ENCODE measurements at regions not wholly inside any gene's neighbourhood (a gene's known extent, or its start where the extent isn't known, plus 50 kb on each side); places are given as distances from the start of the nearest gene placed in this dataset.

DNA sequence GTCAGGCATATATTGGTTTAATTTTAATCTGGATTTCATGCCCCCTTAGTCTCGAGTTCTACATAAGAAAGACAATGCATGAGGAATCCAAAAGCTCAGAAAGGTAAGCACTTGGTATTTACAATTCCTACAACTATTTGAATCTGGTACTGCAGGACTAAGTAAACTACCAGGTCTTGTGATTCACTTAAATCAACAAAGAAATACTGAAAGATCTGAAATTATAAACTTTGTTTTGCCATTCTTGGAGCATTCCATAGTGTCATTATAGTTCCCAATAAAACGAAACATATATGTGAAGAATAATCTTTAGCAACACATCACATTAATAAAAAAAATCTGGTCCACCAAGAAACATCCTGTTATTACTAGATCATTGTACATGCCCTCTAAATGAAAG, 482.3 kb downstream of the ANKRD50 start:
- DNase-seq = no peak
- WGBS, 2 donors = 61 to 62% methylated on average over 2 of the region's 2 CpGs
- no peak for TF ChIP-seq EP300 (IDR thresholded peaks at IDR 0.05)
- no peak for TF ChIP-seq POLR2A (IDR thresholded peaks at IDR 0.05)
- TF ChIP-seq, protein P1, sequence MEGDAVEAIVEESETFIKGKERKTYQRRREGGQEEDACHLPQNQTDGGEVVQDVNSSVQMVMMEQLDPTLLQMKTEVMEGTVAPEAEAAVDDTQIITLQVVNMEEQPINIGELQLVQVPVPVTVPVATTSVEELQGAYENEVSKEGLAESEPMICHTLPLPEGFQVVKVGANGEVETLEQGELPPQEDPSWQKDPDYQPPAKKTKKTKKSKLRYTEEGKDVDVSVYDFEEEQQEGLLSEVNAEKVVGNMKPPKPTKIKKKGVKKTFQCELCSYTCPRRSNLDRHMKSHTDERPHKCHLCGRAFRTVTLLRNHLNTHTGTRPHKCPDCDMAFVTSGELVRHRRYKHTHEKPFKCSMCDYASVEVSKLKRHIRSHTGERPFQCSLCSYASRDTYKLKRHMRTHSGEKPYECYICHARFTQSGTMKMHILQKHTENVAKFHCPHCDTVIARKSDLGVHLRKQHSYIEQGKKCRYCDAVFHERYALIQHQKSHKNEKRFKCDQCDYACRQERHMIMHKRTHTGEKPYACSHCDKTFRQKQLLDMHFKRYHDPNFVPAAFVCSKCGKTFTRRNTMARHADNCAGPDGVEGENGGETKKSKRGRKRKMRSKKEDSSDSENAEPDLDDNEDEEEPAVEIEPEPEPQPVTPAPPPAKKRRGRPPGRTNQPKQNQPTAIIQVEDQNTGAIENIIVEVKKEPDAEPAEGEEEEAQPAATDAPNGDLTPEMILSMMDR (IDR thresholded peaks at IDR 0.05) = no peak
- TF ChIP-seq POLR2AphosphoS5 (IDR thresholded peaks at IDR 0.05) = no peak
- H3K27ac ChIP-seq = no peak overlapping the region
- peaks cover 0 to 4% (median 0%) of the 10 kb centered on the region in 4 donors for H3K9me3 ChIP-seq
- H3K4me1 ChIP-seq = no peaks in the 10 kb centered on the region
- no peaks in the 10 kb centered on the region for H3K36me3 ChIP-seq
- no peak for ATAC-seq (ENCODE audit: low FRiP score in 2 of 2)
- H3K4me3 ChIP-seq = no peak overlapping the region
- H3K27me3 ChIP-seq = no peaks in the 10 kb centered on the region

DNA sequence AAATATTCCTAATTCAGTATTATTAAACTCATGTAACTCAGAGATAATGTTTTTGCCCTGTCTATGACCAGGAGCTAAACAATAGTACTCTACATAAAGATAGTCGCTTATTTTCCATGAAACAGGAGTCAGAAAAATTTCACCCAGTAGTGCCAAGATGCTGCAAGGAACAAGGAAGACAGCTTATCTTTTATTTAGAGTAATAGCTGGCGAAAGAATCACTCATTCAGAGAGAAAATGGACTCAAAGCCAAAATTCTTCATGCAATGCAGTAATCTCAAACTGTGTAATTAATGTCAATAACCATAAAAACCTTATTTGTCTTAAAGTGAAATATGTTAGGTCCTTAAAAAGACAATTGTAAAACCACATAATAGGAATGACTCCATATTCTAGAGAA, 477.8 kb downstream of the ANKRD50 start:
- WGBS, 2 donors = 57 to 58% methylated on average over 2 of the region's 2 CpGs
- no peak for TF ChIP-seq EP300 (IDR thresholded peaks at IDR 0.05)
- TF ChIP-seq, protein P1 (IDR thresholded peaks at IDR 0.05) = no peak
- TF ChIP-seq POLR2A (IDR thresholded peaks at IDR 0.05) = no peak
- no peak for TF ChIP-seq POLR2AphosphoS5 (IDR thresholded peaks at IDR 0.05)
- no peaks in the 10 kb centered on the region for H3K36me3 ChIP-seq
- H3K9me3 ChIP-seq = no peaks in the 10 kb centered on the region
- no peak overlapping the region for H3K4me3 ChIP-seq
- H3K4me1 ChIP-seq = no peaks in the 10 kb centered on the region
- DNase-seq (no peak), ATAC-seq (ENCODE audit: low FRiP score in 2 of 2) (no peak)
- no peaks in the 10 kb centered on the region for H3K27me3 ChIP-seq
- no peak overlapping the region for H3K27ac ChIP-seq

DNA sequence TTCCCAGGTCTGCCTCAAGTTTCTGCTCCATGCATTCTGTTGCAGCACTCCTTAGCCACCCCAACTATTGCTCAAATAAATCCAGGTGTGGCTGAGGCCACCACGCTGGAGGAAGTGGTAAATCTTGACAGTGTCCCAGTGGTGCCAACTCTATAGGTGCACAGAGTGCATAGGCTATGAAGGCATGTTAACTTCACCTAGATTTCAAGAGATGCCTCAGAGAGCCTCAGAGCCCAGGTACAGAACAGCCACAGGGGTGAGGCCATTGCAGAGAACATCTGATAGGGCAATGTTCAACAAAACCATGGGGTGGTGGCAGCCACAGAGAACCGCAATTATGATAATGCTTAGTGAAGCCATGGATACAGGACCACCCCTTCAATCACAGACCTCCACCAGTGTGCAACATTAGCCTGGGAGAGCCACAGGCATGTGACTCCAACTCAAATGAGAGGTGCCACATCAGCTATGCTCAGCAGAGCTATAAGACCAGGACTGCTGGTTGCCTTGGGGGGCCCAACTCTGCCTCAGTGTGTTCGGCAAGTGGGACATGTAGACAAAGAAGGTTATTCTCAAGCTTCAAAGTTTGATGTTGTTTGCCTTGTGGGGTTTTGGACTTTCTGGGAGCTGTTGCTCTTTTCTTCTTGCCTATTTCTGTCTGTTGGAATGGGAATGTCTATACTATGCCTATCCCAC, 468.7 kb downstream of the ANKRD50 start:
- H3K9me3 ChIP-seq = no peaks in the 10 kb centered on the region
- DNase-seq (no peak), ATAC-seq (ENCODE audit: low FRiP score in 2 of 2) (peak in 1 of 2 donors; percentile 63)
- H3K4me1 ChIP-seq = no peaks in the 10 kb centered on the region
- no peak overlapping the region for H3K27ac ChIP-seq
- no peaks in the 10 kb centered on the region for H3K27me3 ChIP-seq
- no peak overlapping the region for H3K4me3 ChIP-seq
- H3K36me3 ChIP-seq = no peaks in the 10 kb centered on the region
- TF ChIP-seq, protein P1 (IDR thresholded peaks at IDR 0.05) = no peak
- TF ChIP-seq POLR2A (IDR thresholded peaks at IDR 0.05) (no peak), POLR2AphosphoS5 (IDR thresholded peaks at IDR 0.05) (no peak), EP300 (IDR thresholded peaks at IDR 0.05) (no peak)
- 59 to 100% methylated on average over 2 to 3 of the region's 3 CpGs for WGBS, 2 donors

DNA sequence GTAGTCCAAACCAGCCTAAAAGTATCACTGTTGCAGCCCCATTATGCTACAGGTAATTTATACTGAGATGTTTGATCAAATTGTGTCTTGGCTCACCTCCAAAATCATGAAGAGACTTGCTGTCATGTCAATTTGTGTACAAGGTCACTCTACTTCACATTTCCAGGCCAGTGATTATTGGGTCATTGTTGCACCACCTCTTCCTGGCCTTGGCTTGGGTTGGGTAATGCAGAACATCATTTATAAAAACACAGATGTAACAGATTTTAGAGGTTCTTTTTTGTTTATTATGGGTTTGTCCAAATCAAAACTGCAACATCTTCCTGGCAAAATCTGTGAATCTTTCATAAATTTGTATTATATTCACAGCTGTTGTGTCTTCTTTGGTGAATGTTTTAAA, 459.5 kb downstream of the ANKRD50 start:
- no peak overlapping the region for H3K4me3 ChIP-seq
- no peak for TF ChIP-seq EP300 (IDR thresholded peaks at IDR 0.05)
- TF ChIP-seq POLR2AphosphoS5 (IDR thresholded peaks at IDR 0.05) = no peak
- TF ChIP-seq, protein P1 (IDR thresholded peaks at IDR 0.05) = no peak
- no peak for TF ChIP-seq POLR2A (IDR thresholded peaks at IDR 0.05)
- DNase-seq (no peak), ATAC-seq (ENCODE audit: low FRiP score in 2 of 2) (no peak)
- H3K36me3 ChIP-seq = no peaks in the 10 kb centered on the region
- no peaks in the 10 kb centered on the region for H3K27me3 ChIP-seq
- H3K9me3 ChIP-seq = no peaks in the 10 kb centered on the region
- H3K4me1 ChIP-seq = no peaks in the 10 kb centered on the region
- H3K27ac ChIP-seq = no peak overlapping the region

All from upper lobe of left lung (tissue), 6 donors.